ENCODE measurements at regions not wholly inside any gene's neighbourhood (a gene's known extent, or its start where the extent isn't known, plus 50 kb on each side); places are given as distances from the start of the nearest gene placed in this dataset.

DNA sequence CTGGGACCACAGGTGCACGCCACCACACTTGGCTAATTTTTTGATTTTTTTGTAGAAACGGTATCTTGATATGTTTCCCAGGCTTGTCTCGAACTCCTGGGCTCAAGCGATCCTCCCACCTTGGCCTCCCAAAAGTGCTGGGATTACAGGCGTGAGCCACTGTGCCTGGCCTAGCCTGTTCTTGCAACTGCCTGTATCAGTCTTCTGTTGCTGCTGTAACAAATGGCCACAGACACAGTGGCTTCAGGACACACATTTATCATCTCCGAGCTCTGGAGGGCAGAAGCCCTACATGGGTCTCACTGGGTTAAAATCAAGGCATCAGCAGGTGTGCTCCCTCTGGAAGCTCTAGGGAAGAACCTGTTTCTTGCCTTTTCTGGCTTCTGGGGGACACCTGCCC, 79.9 kb upstream of the NCOR2 start:
- TF ChIP-seq CTCF (IDR thresholded peaks at IDR 0.05; ENCODE audit: borderline replicate concordance, extremely low read depth, low read length, poor library complexity, severe bottlenecking) (no peak), EZH2 (IDR thresholded peaks at IDR 0.05; ENCODE audit: borderline replicate concordance, low read depth, low read length, severe bottlenecking) (no peak)
